Loucy (cell line): ENCODE measurements at regions not wholly inside any gene's neighbourhood (a gene's known extent, or its start where the extent isn't known, plus 50 kb on each side); places are given as distances from the start of the nearest gene placed in this dataset.
"Not testable (repeated sequence)": the region's sequence is repeated elsewhere in the genome, so short reads cannot be mapped to it uniquely, and the experiment has no call there.

Source experiments
- H2AFZ ChIP-seq: fragments of 200-600 bp; sonication (generic); 2 replicates; pipeline ENCODE4 v1.6.0; 2016; ENCODE audit warnings: antibody characterized with exemption, mild to moderate bottlenecking, low read length, moderate library complexity
- H3F3A ChIP-seq: fragments of 200-600 bp; 2 replicates; pipeline ENCODE4 v1.6.0; 2016; ENCODE audit warnings: antibody characterized with exemption, low read depth, mild to moderate bottlenecking
- H3K27me3 ChIP-seq: fragments of 200-600 bp; sonication (generic); 2 replicates; pipeline ENCODE4 v1.6.1; 2014; ENCODE audit warnings: low read length, mild to moderate bottlenecking; ENCODE audit not compliant: insufficient read depth, poor library complexity, severe bottlenecking
- H3K36me3 ChIP-seq: fragments of 200-600 bp; sonication (generic); 2 replicates; pipeline ENCODE4 v1.6.1; 2016; ENCODE audit warnings: low read length; ENCODE audit not compliant: insufficient read depth
- H3K4me1 ChIP-seq: fragments of 200-600 bp; sonication (generic); 2 replicates; pipeline ENCODE4 v1.5.1; 2014; ENCODE audit warnings: low read length, mild to moderate bottlenecking; ENCODE audit not compliant: insufficient read depth, poor library complexity, severe bottlenecking
- H3K4me2 ChIP-seq: fragments of 200-600 bp; sonication (generic); 2 replicates; pipeline ENCODE4 v1.6.0; 2014; ENCODE audit warnings: antibody characterized with exemption, low read length, low read depth, mild to moderate bottlenecking; ENCODE audit not compliant: poor library complexity, severe bottlenecking
- H3K4me3 ChIP-seq: fragments of 200-600 bp; sonication (generic); 2 replicates; pipeline ENCODE4 v1.5.1; 2014; ENCODE audit warnings: low read length, mild to moderate bottlenecking, mixed read lengths; ENCODE audit not compliant: poor library complexity, severe bottlenecking
- H3K79me2 ChIP-seq: fragments of 200-600 bp; sonication (generic); 2 replicates; pipeline ENCODE4 v1.6.1; 2014; ENCODE audit warnings: low read length; ENCODE audit not compliant: insufficient read depth
- H3K9ac ChIP-seq: fragments of 200-600 bp; sonication (generic); 2 replicates; pipeline ENCODE4 v1.6.0; 2014; ENCODE audit warnings: mild to moderate bottlenecking, low read depth, low read length, moderate library complexity; ENCODE audit not compliant: poor library complexity, severe bottlenecking
- H3K9me2 ChIP-seq: fragments of 200-600 bp; sonication (generic); replicated peaks from 2 replicates; pipeline ENCODE4 v1.6.1; 2016; ENCODE audit warnings: low read depth, low read length, mixed read lengths
- H3K9me3 ChIP-seq: fragments of 200-600 bp; sonication (generic); 2 replicates; pipeline ENCODE4 v1.6.1; 2014; ENCODE audit warnings: mild to moderate bottlenecking, antibody characterized with exemption, low read length, low read depth; ENCODE audit not compliant: insufficient read depth
- H4K20me1 ChIP-seq: fragments of 200-600 bp; sonication (generic); 2 replicates; pipeline ENCODE4 v1.6.0; 2014; ENCODE audit warnings: antibody characterized with exemption, low read length, mild to moderate bottlenecking; ENCODE audit not compliant: insufficient read depth, poor library complexity, severe bottlenecking
- EZH2phosphoT487 ChIP-seq: fragments of 200-600 bp; IDR thresholded peaks from 2 replicates; pipeline ENCODE4 v1.6.1; 2018; ENCODE audit warnings: antibody characterized with exemption, mild to moderate bottlenecking, moderate library complexity, borderline replicate concordance
- TF ChIP-seq, protein P1 (sequence below): fragments of 200-600 bp; sonication (generic); conservative IDR thresholded peaks from 2 replicates; pipeline ENCODE4 v1.5.1; 2014; ENCODE audit warnings: mild to moderate bottlenecking, antibody characterized with exemption, low read length

DNA sequence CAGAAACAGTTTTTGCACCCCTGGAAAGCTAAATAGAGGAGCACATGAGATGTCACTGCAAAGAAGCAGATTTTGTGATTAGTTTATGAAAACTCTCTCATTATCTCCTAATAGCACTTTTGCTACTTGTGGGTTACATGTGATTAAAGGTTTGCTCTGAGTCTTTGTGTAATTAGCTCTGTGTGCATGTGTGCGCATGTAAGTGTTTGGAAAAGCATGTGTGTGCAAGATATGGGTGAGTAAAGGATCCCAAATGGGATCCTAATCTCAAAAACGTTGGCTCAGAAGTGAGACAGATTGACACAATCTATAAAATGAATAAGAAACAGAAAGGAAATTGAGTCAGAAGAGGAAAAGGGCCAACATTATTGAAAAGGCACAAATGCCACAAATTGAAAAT is 104.5 kb downstream of the SKIDA1 start:
- no peak overlapping the region for H3K9ac ChIP-seq
- H3K9me2 ChIP-seq: no peaks in the 10 kb centered on the region
- H3K4me2 ChIP-seq: no peak overlapping the region
- H3K27me3 ChIP-seq: no peaks in the 10 kb centered on the region
- no peaks in the 10 kb centered on the region for H4K20me1 ChIP-seq
- H2AFZ ChIP-seq: no peak overlapping the region
- no peaks in the 10 kb centered on the region for H3F3A ChIP-seq
- H3K9me3 ChIP-seq: no peaks in the 10 kb centered on the region
- H3K36me3 ChIP-seq: no peaks in the 10 kb centered on the region
- no peaks in the 10 kb centered on the region for H3K4me1 ChIP-seq
- TF ChIP-seq, protein P1, sequence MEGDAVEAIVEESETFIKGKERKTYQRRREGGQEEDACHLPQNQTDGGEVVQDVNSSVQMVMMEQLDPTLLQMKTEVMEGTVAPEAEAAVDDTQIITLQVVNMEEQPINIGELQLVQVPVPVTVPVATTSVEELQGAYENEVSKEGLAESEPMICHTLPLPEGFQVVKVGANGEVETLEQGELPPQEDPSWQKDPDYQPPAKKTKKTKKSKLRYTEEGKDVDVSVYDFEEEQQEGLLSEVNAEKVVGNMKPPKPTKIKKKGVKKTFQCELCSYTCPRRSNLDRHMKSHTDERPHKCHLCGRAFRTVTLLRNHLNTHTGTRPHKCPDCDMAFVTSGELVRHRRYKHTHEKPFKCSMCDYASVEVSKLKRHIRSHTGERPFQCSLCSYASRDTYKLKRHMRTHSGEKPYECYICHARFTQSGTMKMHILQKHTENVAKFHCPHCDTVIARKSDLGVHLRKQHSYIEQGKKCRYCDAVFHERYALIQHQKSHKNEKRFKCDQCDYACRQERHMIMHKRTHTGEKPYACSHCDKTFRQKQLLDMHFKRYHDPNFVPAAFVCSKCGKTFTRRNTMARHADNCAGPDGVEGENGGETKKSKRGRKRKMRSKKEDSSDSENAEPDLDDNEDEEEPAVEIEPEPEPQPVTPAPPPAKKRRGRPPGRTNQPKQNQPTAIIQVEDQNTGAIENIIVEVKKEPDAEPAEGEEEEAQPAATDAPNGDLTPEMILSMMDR: no peak
- no peak for TF ChIP-seq EZH2phosphoT487
- no peaks in the 10 kb centered on the region for H3K79me2 ChIP-seq
- H3K4me3 ChIP-seq: no peak overlapping the region

DNA sequence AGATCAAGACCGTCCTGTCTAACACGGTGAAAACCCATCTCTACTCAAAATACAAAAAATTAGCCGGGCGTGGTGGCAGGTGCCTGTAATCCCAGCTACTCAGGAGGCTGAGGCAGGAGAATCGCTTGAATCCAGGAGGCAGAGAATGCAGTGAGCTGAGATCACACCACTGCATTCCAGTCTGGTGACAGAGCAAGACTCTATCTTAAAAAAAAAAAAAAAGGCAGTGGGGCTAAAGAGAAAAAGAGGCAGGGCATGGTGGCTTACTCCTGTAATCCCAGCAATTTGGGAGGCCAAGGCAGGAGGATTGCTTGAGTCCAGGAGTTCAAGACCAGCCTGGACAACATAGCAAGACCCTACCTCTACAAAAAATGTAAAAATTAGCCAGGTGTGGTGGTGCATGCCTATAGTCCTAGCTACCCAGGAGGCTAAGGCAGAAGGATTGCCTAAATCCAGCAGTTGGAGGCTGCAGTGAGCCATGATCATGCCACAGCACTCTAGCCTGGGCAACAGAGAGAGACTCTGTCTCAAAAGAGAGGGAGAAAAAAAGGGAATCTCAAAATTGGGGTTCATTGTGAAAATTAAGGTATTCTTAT is 106.4 kb downstream of the SKIDA1 start:
- not testable (repeated sequence) for H3K4me1 ChIP-seq, H3K9ac ChIP-seq, H3K36me3 ChIP-seq, H3K27me3 ChIP-seq, H3F3A ChIP-seq, H2AFZ ChIP-seq, H3K4me2 ChIP-seq, H3K79me2 ChIP-seq, H3K9me3 ChIP-seq, H3K9me2 ChIP-seq, H4K20me1 ChIP-seq, H3K4me3 ChIP-seq

DNA sequence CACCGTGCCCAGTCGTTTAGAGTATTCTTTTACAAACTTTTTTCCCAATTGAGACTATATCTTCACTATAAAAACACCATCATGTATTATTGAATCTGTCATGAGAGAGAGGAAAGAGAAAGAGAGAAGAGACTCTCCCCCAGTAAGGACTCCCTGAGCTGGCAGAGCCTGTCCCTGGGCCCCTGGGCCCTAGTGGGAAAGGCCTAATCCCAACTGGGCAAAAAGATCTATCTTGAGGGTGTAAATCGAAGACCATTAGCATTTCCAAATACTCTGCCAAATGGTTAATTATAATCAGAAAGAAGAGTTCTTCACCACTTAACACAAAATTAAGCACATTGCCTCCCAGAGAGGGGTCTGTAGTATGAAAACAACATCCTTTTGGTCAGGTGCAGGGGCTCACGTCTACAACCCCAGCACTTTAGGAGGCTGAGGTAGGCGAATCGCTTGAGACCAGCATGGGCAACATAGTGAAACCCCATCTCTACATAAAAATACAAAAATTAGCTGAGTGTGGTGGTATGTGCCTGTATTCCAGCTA is 108.2 kb downstream of the SKIDA1 start:
- no peak overlapping the region for H3K4me2 ChIP-seq

More for the DNA sequence above, 108.2 kb downstream of the SKIDA1 start:
- no peak overlapping the region for H3K9ac ChIP-seq
- no peaks in the 10 kb centered on the region for H3K9me3 ChIP-seq
- TF ChIP-seq, protein P1: no peak
- TF ChIP-seq EZH2phosphoT487: no peak
- no peaks in the 10 kb centered on the region for H3K79me2 ChIP-seq
- H4K20me1 ChIP-seq: no peaks in the 10 kb centered on the region
- H3K9me2 ChIP-seq: no peaks in the 10 kb centered on the region
- no peaks in the 10 kb centered on the region for H3K4me1 ChIP-seq
- H3K36me3 ChIP-seq: no peaks in the 10 kb centered on the region
- H3F3A ChIP-seq: no peaks in the 10 kb centered on the region
- no peak overlapping the region for H2AFZ ChIP-seq
- H3K27me3 ChIP-seq: no peaks in the 10 kb centered on the region
- H3K4me3 ChIP-seq: no peak overlapping the region
